CD4-positive, alpha-beta T cell (primary cell): ENCODE measurements at regions not wholly inside any gene's neighbourhood (a gene's known extent, or its start where the extent isn't known, plus 50 kb on each side); places are given as distances from the start of the nearest gene placed in this dataset.

Experiments used
- ATAC-seq: fragments of 200-7000 bp; cut with Tn5 transposase; one replicate; pipeline ENCODE4 v1.10.0; 2022; ENCODE audit warnings: mild to moderate bottlenecking; ENCODE audit not compliant: poor library complexity
- CTCF ChIA-PET: fragments of 350-600 bp; sonication (Branson Sonifier 250); formaldehyde crosslinking; loops from one replicate; lab custom pipeline; 2021; ENCODE audit warnings: antibody characterized with exemption, inconsistent platforms; lab: Charles Lee
- POLR2A ChIA-PET: fragments of 350-600 bp; sonication (Branson Sonifier 250); formaldehyde crosslinking; loops from one replicate; lab custom pipeline; 2021; ENCODE audit warnings: antibody characterized with exemption, inconsistent platforms; lab: Charles Lee
- DNase-seq, 14 experiments: peaks; one replicate each; pipeline ENCODE4 v3.0.0-alpha.2; 2013 to 2020; ENCODE audit warnings: mixed read lengths in 2 of 14
- H3K27ac ChIP-seq, 2 donors: one replicate each; pipeline versions ENCODE4 v1.5.1 to v1.7.0; 2013; ENCODE audit warnings: low read length in 2 of 2, low read depth in 1 of 2, mild to moderate bottlenecking in 1 of 2
- H3K27me3 ChIP-seq, 2 experiments: 1 replicate in 1 of 2; 2 replicates in 1 of 2; pipeline versions ENCODE4 v1.6.1 to v1.7.0; 2013; ENCODE audit warnings: low read length in 2 of 2, control low read depth in 1 of 2, mild to moderate bottlenecking in 1 of 2, moderate library complexity in 1 of 2; ENCODE audit not compliant: insufficient read depth in 2 of 2, control insufficient read depth in 1 of 2
- H3K36me3 ChIP-seq: one replicate; pipeline ENCODE4 v1.6.1; 2013; ENCODE audit warnings: low read length, control low read depth; ENCODE audit not compliant: insufficient read depth
- H3K4me1 ChIP-seq: one replicate; pipeline ENCODE4 v1.6.1; 2013; ENCODE audit warnings: low read length, control low read depth; ENCODE audit not compliant: insufficient read depth
- H3K4me3 ChIP-seq: one replicate; pipeline ENCODE4 v1.5.1; 2013; ENCODE audit warnings: mild to moderate bottlenecking, low read length, moderate library complexity
- H3K9me3 ChIP-seq, 2 experiments: 1 replicate in 1 of 2; 2 replicates in 1 of 2; pipeline versions ENCODE4 v1.6.1 to v1.7.0; 2013; ENCODE audit warnings: low read length in 2 of 2, mild to moderate bottlenecking in 2 of 2, control low read depth in 1 of 2, moderate library complexity in 1 of 2; ENCODE audit not compliant: control insufficient read depth in 1 of 2, insufficient read depth in 1 of 2
- H3K27ac Mint-ChIP-seq: one replicate; pipeline ENCODE4 v1.8.0; 2020; ENCODE audit warnings: mixed read lengths
- H3K27me3 Mint-ChIP-seq: one replicate; pipeline ENCODE4 v1.8.0; 2021; ENCODE audit warnings: mixed read lengths
- H3K36me3 Mint-ChIP-seq: one replicate; pipeline ENCODE4 v1.8.0; 2021; ENCODE audit warnings: low read depth, mixed read lengths
- H3K4me1 Mint-ChIP-seq: one replicate; pipeline ENCODE4 v1.8.0; 2021; ENCODE audit warnings: low read depth, mixed read lengths
- H3K4me3 Mint-ChIP-seq: one replicate; pipeline ENCODE4 v1.8.0; 2020; ENCODE audit warnings: mild to moderate bottlenecking, mixed read lengths
- H3K9me3 Mint-ChIP-seq: one replicate; pipeline ENCODE4 v1.8.0; 2020; ENCODE audit warnings: mixed read lengths
- intact Hi-C, 2 experiments: fragments of 100-400 bp; cut with DNase I in 1 of 2; cut with micrococcal nuclease in 1 of 2; formaldehyde crosslinking; loops; one replicate each; pipeline versions ENCODE4 v1.15.1 to v1.9.0; 2023 to 2025; cut with DNase I, micrococcal nuclease
- TF ChIP-seq, protein P1 (sequence below): fragments of 200-600 bp; IDR thresholded peaks from one replicate; pipeline ENCODE4 v1.8.0; 2022; ENCODE audit warnings: antibody characterized with exemption, mild to moderate bottlenecking

DNA sequence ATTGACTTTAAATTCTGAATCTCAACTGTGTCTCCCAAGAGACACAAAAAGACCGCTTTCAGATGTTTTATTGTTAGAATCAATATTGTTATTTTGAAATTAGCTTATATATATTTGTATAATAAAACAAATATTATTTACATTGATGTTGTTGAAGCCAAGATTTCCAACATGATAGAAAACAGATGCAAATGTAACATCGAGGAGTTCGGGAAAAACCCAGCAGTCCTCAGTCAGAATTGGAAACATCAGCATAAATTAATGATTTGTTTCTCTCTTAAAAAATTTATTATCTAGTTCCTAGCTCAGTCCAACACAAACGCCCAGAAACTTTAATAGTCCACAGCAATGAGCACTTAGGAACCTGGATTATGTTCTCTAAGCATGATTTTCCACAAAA lies 1330.4 kb downstream of the TBC1D22A start:
- no peaks in the 10 kb centered on the region for H3K36me3 ChIP-seq
- H3K27ac ChIP-seq: no peak overlapping the region
- TF ChIP-seq, protein P1, sequence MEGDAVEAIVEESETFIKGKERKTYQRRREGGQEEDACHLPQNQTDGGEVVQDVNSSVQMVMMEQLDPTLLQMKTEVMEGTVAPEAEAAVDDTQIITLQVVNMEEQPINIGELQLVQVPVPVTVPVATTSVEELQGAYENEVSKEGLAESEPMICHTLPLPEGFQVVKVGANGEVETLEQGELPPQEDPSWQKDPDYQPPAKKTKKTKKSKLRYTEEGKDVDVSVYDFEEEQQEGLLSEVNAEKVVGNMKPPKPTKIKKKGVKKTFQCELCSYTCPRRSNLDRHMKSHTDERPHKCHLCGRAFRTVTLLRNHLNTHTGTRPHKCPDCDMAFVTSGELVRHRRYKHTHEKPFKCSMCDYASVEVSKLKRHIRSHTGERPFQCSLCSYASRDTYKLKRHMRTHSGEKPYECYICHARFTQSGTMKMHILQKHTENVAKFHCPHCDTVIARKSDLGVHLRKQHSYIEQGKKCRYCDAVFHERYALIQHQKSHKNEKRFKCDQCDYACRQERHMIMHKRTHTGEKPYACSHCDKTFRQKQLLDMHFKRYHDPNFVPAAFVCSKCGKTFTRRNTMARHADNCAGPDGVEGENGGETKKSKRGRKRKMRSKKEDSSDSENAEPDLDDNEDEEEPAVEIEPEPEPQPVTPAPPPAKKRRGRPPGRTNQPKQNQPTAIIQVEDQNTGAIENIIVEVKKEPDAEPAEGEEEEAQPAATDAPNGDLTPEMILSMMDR: no peak
- DNase-seq (no peak), ATAC-seq (no peak)
- H3K9me3 ChIP-seq: peaks cover 0 to 10% of the 10 kb centered on the region in 2 experiments
- H3K4me1 ChIP-seq: peaks cover 16% of the 10 kb centered on the region
- peaks cover 0 to 2% of the 10 kb centered on the region in 2 experiments for H3K27me3 ChIP-seq
- H3K27me3 Mint-ChIP-seq: peaks cover 8% of the 10 kb centered on the region
- no peak overlapping the region for H3K4me3 ChIP-seq
- H3K4me1 Mint-ChIP-seq: peaks cover 6% of the 10 kb centered on the region
- no peaks in the 10 kb centered on the region for H3K9me3 Mint-ChIP-seq
- ChIA-PET CTCF (no interaction called here), POLR2A (no interaction called here)
- H3K4me3 Mint-ChIP-seq: no peak overlapping the region
- intact Hi-C loops: no loop called here
- H3K36me3 Mint-ChIP-seq: no peaks in the 10 kb centered on the region
- no peak overlapping the region for H3K27ac Mint-ChIP-seq

GRCh38 chr22:48091656-48092223 lies 1329.3 kb downstream of the TBC1D22A start:
- H3K9me3 ChIP-seq: no peaks in the 10 kb centered on the region
- no peak overlapping the region for H3K27ac Mint-ChIP-seq
- intact Hi-C loops: no loop called here
- H3K36me3 ChIP-seq: no peaks in the 10 kb centered on the region
- H3K27me3 Mint-ChIP-seq: peaks cover 8% of the 10 kb centered on the region
- H3K4me3 Mint-ChIP-seq: no peak overlapping the region
- ChIA-PET POLR2A (no interaction called here), CTCF (no interaction called here)
- H3K4me1 ChIP-seq: peaks cover 5% of the 10 kb centered on the region
- no peak for ATAC-seq
- no peak overlapping the region for H3K27ac ChIP-seq
- H3K4me1 Mint-ChIP-seq: peaks cover 5% of the 10 kb centered on the region
- H3K4me3 ChIP-seq: no peak overlapping the region
- H3K27me3 ChIP-seq: peaks cover 0 to 2% of the 10 kb centered on the region in 2 experiments
- no peaks in the 10 kb centered on the region for H3K36me3 Mint-ChIP-seq
- no peak for DNase-seq
- H3K9me3 Mint-ChIP-seq: no peaks in the 10 kb centered on the region
- TF ChIP-seq, protein P1: no peak

DNA sequence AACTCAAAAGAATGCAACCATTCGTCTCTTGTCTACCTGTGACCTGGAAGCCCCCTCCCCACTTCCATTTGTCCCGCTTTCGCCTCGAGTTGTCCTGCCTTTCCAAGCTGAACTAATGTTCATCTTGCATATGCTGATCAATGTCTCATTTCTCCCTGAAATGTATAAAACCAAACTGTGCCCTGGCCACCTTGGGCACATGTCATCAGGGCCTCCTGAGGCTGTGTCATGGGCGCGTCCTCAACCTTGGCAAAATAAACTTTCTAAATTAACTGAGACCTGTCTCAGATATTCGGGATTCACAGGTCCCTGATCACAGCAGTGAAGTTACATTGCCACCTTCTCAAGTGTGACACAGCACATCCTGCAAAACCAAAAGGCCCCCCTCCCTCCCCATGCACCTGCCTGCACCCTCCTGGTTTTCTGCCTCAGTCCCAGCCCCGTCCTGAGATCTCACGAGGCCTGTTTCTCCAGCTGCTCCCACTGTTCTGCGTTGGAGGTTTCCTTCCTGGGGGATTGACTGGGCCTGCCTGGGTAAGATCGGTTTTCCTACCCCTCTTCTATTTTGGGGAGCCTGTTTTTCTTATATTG lies 1328.7 kb downstream of the TBC1D22A start:
- no peaks in the 10 kb centered on the region for H3K36me3 Mint-ChIP-seq
- peaks cover 5% of the 10 kb centered on the region for H3K4me1 Mint-ChIP-seq
- no peaks in the 10 kb centered on the region for H3K9me3 Mint-ChIP-seq
- Histone ChIP-seq H3K9me3 (no peaks in the 10 kb centered on the region), H3K36me3 (no peaks in the 10 kb centered on the region), H3K27ac (no peak overlapping the region), H3K27me3 (peaks cover 0 to 2% of the 10 kb centered on the region in 2 experiments), H3K4me3 (no peak overlapping the region), H3K4me1 (peaks cover 3% of the 10 kb centered on the region)
- ATAC-seq: no peak
- peaks cover 8% of the 10 kb centered on the region for H3K27me3 Mint-ChIP-seq
- TF ChIP-seq, protein P1: no peak
- POLR2A ChIA-PET: no interaction called here
- DNase-seq: no peak
- no peak overlapping the region for H3K27ac Mint-ChIP-seq
- intact Hi-C loops: no loop called here
- CTCF ChIA-PET: no interaction called here
- H3K4me3 Mint-ChIP-seq: no peak overlapping the region
